ENCODE measurements at regions not wholly inside any gene's neighbourhood (a gene's known extent, or its start where the extent isn't known, plus 50 kb on each side); places are given as distances from the start of the nearest gene placed in this dataset.

- DNase-seq (ENCODE audit: low spot score), result no peak
These were observed 106.8 kb upstream of the ROBO1 start for GRCh38 chr3:79874646-79875045.

- DNase-seq (ENCODE audit: low spot score), result no peak
These were observed 104.7 kb upstream of the ROBO1 start for GRCh38 chr3:79872483-79872882.

GRCh38 chr3:79871656-79872055 is 103.9 kb upstream of the ROBO1 start:
- DNase-seq (ENCODE audit: low spot score), result no peak

GRCh38 chr3:79870313-79870620 is 102.5 kb upstream of the ROBO1 start:
- DNase-seq (ENCODE audit: low spot score), result no peak

- DNase-seq (ENCODE audit: low spot score), result no peak
These were observed 101.9 kb upstream of the ROBO1 start for GRCh38 chr3:79869461-79870312.

- DNase-seq (ENCODE audit: low spot score), result no peak
These were observed 98.4 kb upstream of the ROBO1 start for GRCh38 chr3:79866162-79866561.

GRCh38 chr3:79864077-79864476 is 96.3 kb upstream of the ROBO1 start:
- no peak for DNase-seq (ENCODE audit: low spot score)

GRCh38 chr3:79848876-79849275 is 81.1 kb upstream of the ROBO1 start:
- no peak for DNase-seq (ENCODE audit: low spot score)

- DNase-seq (ENCODE audit: low spot score), result no peak
These were observed 80.1 kb upstream of the ROBO1 start for GRCh38 chr3:79847928-79848327.

GRCh38 chr3:79846148-79846933 is 78.5 kb upstream of the ROBO1 start:
- no peak for DNase-seq (ENCODE audit: low spot score)

- DNase-seq (ENCODE audit: low spot score), result no peak
These were observed 77.7 kb upstream of the ROBO1 start for GRCh38 chr3:79845546-79845945.

GRCh38 chr3:79844176-79844575 is 76.4 kb upstream of the ROBO1 start:
- no peak for DNase-seq (ENCODE audit: low spot score)

- DNase-seq (ENCODE audit: low spot score), result no peak
These were observed 75.4 kb upstream of the ROBO1 start for GRCh38 chr3:79843180-79843579.

- DNase-seq (ENCODE audit: low spot score), result no peak
These were observed 67.9 kb upstream of the ROBO1 start for GRCh38 chr3:79835701-79836100.

GRCh38 chr3:79824166-79824565 is 56.4 kb upstream of the ROBO1 start:
- no peak for DNase-seq (ENCODE audit: low spot score)

- no peak for DNase-seq (ENCODE audit: low spot score)
These were observed 54.3 kb upstream of the ROBO1 start for GRCh38 chr3:79822076-79822475.

- no peak for DNase-seq (ENCODE audit: low spot score)
These were observed 52.3 kb upstream of the ROBO1 start for GRCh38 chr3:79820089-79820488.

- DNase-seq (ENCODE audit: low spot score), result no peak
These were observed 50.2 kb upstream of the ROBO1 start for GRCh38 chr3:79818015-79818414.

Data from putamen (tissue), 1 donor.